Smooth muscle cell (in vitro differentiated cells): ENCODE measurements at regions not wholly inside any gene's neighbourhood (a gene's known extent, or its start where the extent isn't known, plus 50 kb on each side); places are given as distances from the start of the nearest gene placed in this dataset.

Source experiments
- DNase-seq: peaks from one replicate; lab custom pipeline; 2025; ENCODE audit not compliant: unreplicated experiment; lab: John Stamatoyannopoulos, UW
- H2AFZ ChIP-seq: fragments of 200-600 bp; sonication (generic); 2 replicates; pipeline ENCODE4 v1.6.0; 2016; ENCODE audit warnings: antibody characterized with exemption, low read depth, mild to moderate bottlenecking
- H3F3A ChIP-seq: fragments of 200-600 bp; sonication (generic); 2 replicates; pipeline ENCODE4 v1.6.0; 2017; ENCODE audit warnings: antibody characterized with exemption, low read depth
- H3K27ac ChIP-seq: fragments of 200-600 bp; sonication (generic); 2 replicates; pipeline ENCODE4 v1.5.1; 2016; ENCODE audit warnings: low read depth, mild to moderate bottlenecking
- H3K27me3 ChIP-seq: fragments of 200-600 bp; sonication (generic); 2 replicates; pipeline ENCODE4 v1.6.1; 2016; ENCODE audit warnings: low read depth, mild to moderate bottlenecking
- H3K36me3 ChIP-seq: fragments of 200-600 bp; sonication (generic); 2 replicates; pipeline ENCODE4 v1.5.1; 2016; ENCODE audit warnings: low read depth
- H3K4me1 ChIP-seq: fragments of 200-600 bp; sonication (generic); 2 replicates; pipeline ENCODE4 v1.5.1; 2016; ENCODE audit warnings: low read depth
- H3K4me2 ChIP-seq: fragments of 200-600 bp; sonication (generic); 2 replicates; pipeline ENCODE4 v1.6.0; 2016; ENCODE audit warnings: mild to moderate bottlenecking
- H3K4me3 ChIP-seq: fragments of 200-600 bp; sonication (generic); 2 replicates; pipeline ENCODE4 v1.5.1; 2016; ENCODE audit warnings: mild to moderate bottlenecking
- H3K79me2 ChIP-seq: fragments of 200-600 bp; sonication (generic); 2 replicates; pipeline ENCODE4 v1.6.0; 2016; ENCODE audit warnings: low read depth, mild to moderate bottlenecking
- H3K9ac ChIP-seq: fragments of 200-600 bp; sonication (generic); 2 replicates; pipeline ENCODE4 v1.6.0; 2016; ENCODE audit warnings: low read depth
- H3K9me3 ChIP-seq: fragments of 200-600 bp; sonication (generic); replicated peaks from 2 replicates; pipeline ENCODE4 v1.5.1; 2016; ENCODE audit warnings: low read depth
- H4K20me1 ChIP-seq: fragments of 200-600 bp; sonication (generic); 2 replicates; pipeline ENCODE4 v1.6.0; 2016; ENCODE audit warnings: low read depth
- WGBS: methylation state at CpG from one replicate; pipeline ENCODE4 v1.1.7; 2016; ENCODE audit warnings: low lambda C conversion rate; 5-methylcytosine and 5-hydroxymethylcytosine counted together
- TF ChIP-seq, protein P1 (sequence below): fragments of 200-600 bp; sonication (generic); IDR thresholded peaks from 2 replicates; pipeline ENCODE4 v1.5.1; 2017; ENCODE audit warnings: borderline replicate concordance, mild to moderate bottlenecking, antibody characterized with exemption; ENCODE audit not compliant: insufficient read depth, poor library complexity, severe bottlenecking

DNA sequence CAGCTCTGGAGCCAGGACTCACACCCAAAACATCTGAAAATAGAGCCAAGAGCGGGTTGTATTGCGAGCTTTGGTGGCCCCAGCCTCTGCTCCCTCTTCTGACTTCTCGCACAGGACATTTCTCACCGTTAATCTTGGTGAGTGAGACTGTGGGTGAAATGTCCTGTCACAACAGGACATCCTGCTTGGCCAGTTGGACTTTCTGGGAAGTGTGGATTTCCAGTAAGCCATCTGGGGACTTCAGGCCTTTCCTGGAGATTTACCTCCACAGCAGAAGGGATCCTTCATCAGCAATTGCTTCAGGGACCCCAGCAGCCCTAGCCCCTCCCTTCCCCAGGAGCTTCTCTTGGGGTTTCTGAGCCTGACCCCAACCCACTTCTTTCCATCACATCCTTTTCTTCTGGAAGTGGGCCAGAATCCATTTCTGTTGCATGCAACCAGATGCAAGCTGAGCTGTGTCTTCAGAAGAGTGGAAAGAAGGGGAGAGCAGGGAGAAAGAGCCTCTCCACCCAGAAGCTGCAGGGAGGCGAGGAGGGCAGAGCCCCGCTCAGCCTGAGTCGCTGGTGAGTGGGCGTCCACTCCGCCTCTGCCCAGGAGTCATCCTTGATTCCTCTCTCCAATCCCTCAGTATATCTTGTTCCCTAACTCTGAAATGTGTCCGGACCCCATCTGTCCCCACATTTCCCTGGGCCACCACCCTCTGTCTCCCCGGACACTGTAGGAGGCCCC lies 50.3 kb upstream of the GADD45G start:
- no peaks in the 10 kb centered on the region for H3K79me2 ChIP-seq
- no peak overlapping the region for H2AFZ ChIP-seq
- H3K4me3 ChIP-seq = no peak overlapping the region
- no peaks in the 10 kb centered on the region for H3F3A ChIP-seq
- 92% methylated on average over 11 of the region's 11 CpGs for WGBS
- no peaks in the 10 kb centered on the region for H3K9me3 ChIP-seq
- H3K4me2 ChIP-seq = no peak overlapping the region
- no peak for DNase-seq
- H4K20me1 ChIP-seq = no peaks in the 10 kb centered on the region
- H3K36me3 ChIP-seq = no peaks in the 10 kb centered on the region
- no peak overlapping the region for H3K9ac ChIP-seq
- no peak overlapping the region for H3K27ac ChIP-seq
- TF ChIP-seq, protein P1, sequence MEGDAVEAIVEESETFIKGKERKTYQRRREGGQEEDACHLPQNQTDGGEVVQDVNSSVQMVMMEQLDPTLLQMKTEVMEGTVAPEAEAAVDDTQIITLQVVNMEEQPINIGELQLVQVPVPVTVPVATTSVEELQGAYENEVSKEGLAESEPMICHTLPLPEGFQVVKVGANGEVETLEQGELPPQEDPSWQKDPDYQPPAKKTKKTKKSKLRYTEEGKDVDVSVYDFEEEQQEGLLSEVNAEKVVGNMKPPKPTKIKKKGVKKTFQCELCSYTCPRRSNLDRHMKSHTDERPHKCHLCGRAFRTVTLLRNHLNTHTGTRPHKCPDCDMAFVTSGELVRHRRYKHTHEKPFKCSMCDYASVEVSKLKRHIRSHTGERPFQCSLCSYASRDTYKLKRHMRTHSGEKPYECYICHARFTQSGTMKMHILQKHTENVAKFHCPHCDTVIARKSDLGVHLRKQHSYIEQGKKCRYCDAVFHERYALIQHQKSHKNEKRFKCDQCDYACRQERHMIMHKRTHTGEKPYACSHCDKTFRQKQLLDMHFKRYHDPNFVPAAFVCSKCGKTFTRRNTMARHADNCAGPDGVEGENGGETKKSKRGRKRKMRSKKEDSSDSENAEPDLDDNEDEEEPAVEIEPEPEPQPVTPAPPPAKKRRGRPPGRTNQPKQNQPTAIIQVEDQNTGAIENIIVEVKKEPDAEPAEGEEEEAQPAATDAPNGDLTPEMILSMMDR = no peak
- no peaks in the 10 kb centered on the region for H3K27me3 ChIP-seq
- no peaks in the 10 kb centered on the region for H3K4me1 ChIP-seq

DNA sequence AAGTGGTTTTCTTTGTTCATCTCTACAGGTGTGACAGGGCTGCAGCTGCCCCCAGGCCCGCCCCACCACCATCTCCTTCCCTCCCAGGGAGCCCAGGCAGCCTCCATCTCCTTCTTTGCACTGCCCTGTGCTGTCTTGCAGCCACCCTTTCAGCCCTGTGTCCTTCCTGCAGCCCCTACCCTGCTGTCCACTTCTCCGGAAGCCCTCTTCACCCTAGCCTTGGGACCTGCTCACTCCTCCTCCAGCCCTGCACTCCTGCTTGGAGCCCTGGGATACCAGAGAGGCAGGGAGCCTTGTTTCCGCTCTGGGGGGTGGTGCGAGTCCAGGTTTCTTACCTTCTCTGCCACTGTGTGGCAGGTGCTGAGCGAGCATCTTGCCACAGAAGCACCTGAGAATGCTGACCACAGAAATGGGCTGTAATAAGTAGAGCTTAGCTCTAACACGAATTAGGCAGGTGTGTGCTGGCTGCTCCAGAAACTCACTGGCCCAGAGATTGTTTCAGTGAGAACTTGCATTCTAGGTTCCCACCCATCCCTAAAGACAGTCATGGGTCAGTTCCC lies 51.3 kb upstream of the GADD45G start:
- Histone ChIP-seq H2AFZ (no peak overlapping the region), H3K4me3 (no peak overlapping the region), H3K27ac (no peak overlapping the region), H4K20me1 (no peaks in the 10 kb centered on the region), H3K4me2 (no peak overlapping the region), H3K27me3 (no peaks in the 10 kb centered on the region), H3K4me1 (no peaks in the 10 kb centered on the region), H3K36me3 (no peaks in the 10 kb centered on the region), H3F3A (no peaks in the 10 kb centered on the region), H3K9me3 (no peaks in the 10 kb centered on the region), H3K9ac (no peak overlapping the region), H3K79me2 (no peaks in the 10 kb centered on the region)
- TF ChIP-seq, protein P1 = no peak
- 94% methylated on average over 6 of the region's 6 CpGs for WGBS
- no peak for DNase-seq

DNA sequence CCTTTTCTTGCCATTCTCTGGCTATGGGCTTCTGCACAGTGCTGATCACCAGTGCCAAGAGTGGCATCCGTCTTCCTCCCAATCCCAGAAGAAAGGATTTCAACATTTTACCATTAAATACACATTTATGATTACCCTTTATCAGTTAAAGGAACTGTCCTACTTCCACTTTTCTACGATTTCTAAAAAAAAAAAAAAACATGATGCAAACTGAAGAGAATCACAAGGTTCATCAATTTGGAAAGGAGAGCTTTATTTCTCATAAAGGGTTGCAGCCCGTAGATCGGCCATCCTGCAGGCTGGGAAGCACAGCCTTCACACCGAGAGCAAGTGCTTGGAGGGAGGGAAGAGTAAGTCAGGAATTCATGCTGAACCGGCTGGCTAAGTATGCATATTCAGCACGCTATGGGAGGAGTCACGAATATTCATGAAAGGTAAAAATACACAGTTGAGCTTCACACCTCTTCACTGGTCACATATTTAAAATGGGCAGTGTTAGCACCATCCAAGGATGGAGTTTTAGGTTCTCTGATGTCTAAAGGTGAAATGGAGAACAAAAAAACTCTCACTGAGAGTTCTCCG lies 52.5 kb upstream of the SEMA4D start:
- no peak overlapping the region for H3K4me3 ChIP-seq
- H3K9me3 ChIP-seq = peaks cover 3% of the 10 kb centered on the region
- H4K20me1 ChIP-seq = no peaks in the 10 kb centered on the region
- H3K79me2 ChIP-seq = no peaks in the 10 kb centered on the region
- TF ChIP-seq, protein P1 = no peak
- H2AFZ ChIP-seq = no peak overlapping the region
- no peak overlapping the region for H3K9ac ChIP-seq
- H3K4me2 ChIP-seq = no peak overlapping the region
- no peaks in the 10 kb centered on the region for H3F3A ChIP-seq
- no peak for DNase-seq
- H3K4me1 ChIP-seq = no peaks in the 10 kb centered on the region
- no peaks in the 10 kb centered on the region for H3K36me3 ChIP-seq
- WGBS = 62% methylated on average over 9 of the region's 9 CpGs
- no peak overlapping the region for H3K27ac ChIP-seq
- no peaks in the 10 kb centered on the region for H3K27me3 ChIP-seq
